A549 (cell line): ENCODE measurements at regions not wholly inside any gene's neighbourhood (a gene's known extent, or its start where the extent isn't known, plus 50 kb on each side); places are given as distances from the start of the nearest gene placed in this dataset.
"Not testable (repeated sequence)": the region's sequence is repeated elsewhere in the genome, so short reads cannot be mapped to it uniquely, and the experiment has no call there.

Experiments used
- ATAC-seq, 2 experiments: fragments of 200-7000 bp in 1 of 2; fragments of >200 bp in 1 of 2; cut with Nextera tagmentation in 1 of 2; cut with Tn5 transposase in 1 of 2; 3 replicates each; pipeline versions ENCODE4 v1.8.0 to v1.9.1; 2018 to 2020; ENCODE audit warnings: mild to moderate bottlenecking in 1 of 2, moderate library complexity in 1 of 2
- CTCF ChIA-PET: fragments of 300-600 bp; sonication (Branson Sonifier 250); formaldehyde crosslinking; extraction: SDS; loops from one replicate; lab custom pipeline; 2021; ENCODE audit warnings: antibody characterized with exemption, inconsistent platforms; lab: Yijun Ruan, JAX
- POLR2A ChIA-PET: fragments of 350-600 bp; formaldehyde crosslinking; extraction: SDS; loops from one replicate; lab custom pipeline; 2021; ENCODE audit warnings: antibody characterized with exemption, inconsistent platforms; lab: Yijun Ruan, JAX
- DNase-seq, 2 experiments: peaks; one replicate each; pipeline versions ENCODE4 v3.0.0 to v3.0.0-alpha.2; 2011 to 2016; ENCODE audit warnings: low read depth in 1 of 2, low spot score in 1 of 2
- FAIRE-seq: peaks from 2 replicates; lab custom pipeline; 2011; peaks lifted over from hg19 to GRCh38; lab: Jason Lieb, UNC
- H3K27ac ChIP-seq, 2 experiments: fragments of >200 bp; sonication (Bioruptor Twin); formaldehyde crosslinking; 3 replicates each; pipeline ENCODE4 v1.5.1; 2016 to 2017
- H3K4me1 ChIP-seq: fragments of >200 bp; sonication (Bioruptor Twin); formaldehyde crosslinking; 3 replicates; pipeline ENCODE4 v1.6.1; 2016
- H3K4me2 ChIP-seq: fragments of >200 bp; sonication (Bioruptor Twin); formaldehyde crosslinking; 3 replicates; pipeline ENCODE4 v1.6.1; 2016
- H3K4me3 ChIP-seq: fragments of >200 bp; sonication (Bioruptor Twin); formaldehyde crosslinking; 3 replicates; pipeline ENCODE4 v1.5.1; 2016
- H3K9me3 ChIP-seq: fragments of >200 bp; sonication (Bioruptor Twin); formaldehyde crosslinking; 3 replicates; pipeline ENCODE4 v1.6.1; 2016
- CHD4 ChIP-seq: fragments of 200-600 bp; sonication (generic); IDR thresholded peaks from 2 replicates; pipeline ENCODE4 v1.6.1; 2016; ENCODE audit warnings: antibody characterized with exemption, mild to moderate bottlenecking, borderline replicate concordance
- HDAC2 ChIP-seq: fragments of 200-600 bp; sonication (generic); IDR thresholded peaks from 2 replicates; pipeline ENCODE4 v1.6.1; 2016
- JUN ChIP-seq, 2 experiments: fragments of >200 bp; sonication (Bioruptor Twin); formaldehyde crosslinking; IDR thresholded peaks; 2 replicates in 1 of 2; 3 replicates in 1 of 2; pipeline ENCODE4 v1.6.1; 2016 to 2017
- KDM1A ChIP-seq: fragments of 200-600 bp; sonication (generic); IDR thresholded peaks from 2 replicates; pipeline ENCODE4 v1.6.1; 2016; ENCODE audit warnings: low read depth, mild to moderate bottlenecking
- KDM5A ChIP-seq: fragments of 200-600 bp; sonication (generic); IDR thresholded peaks from 2 replicates; pipeline ENCODE4 v1.6.1; 2016; ENCODE audit warnings: antibody characterized with exemption, mild to moderate bottlenecking
- MAFK ChIP-seq: fragments of 450-650 bp; IDR thresholded peaks from 2 replicates; pipeline ENCODE4 v1.6.1; 2014; ENCODE audit not compliant: partially characterized antibody
- MYC ChIP-seq: IDR thresholded peaks from 2 replicates; pipeline ENCODE4 v1.6.1; 2012; ENCODE audit warnings: mild to moderate bottlenecking, inconsistent platforms, low read length, improper control_type of control experiment, borderline replicate concordance
- PHF8 ChIP-seq: fragments of 200-600 bp; sonication (generic); IDR thresholded peaks from 2 replicates; pipeline ENCODE4 v1.6.1; 2016; ENCODE audit warnings: low read depth, mild to moderate bottlenecking, antibody characterized with exemption, moderate library complexity, borderline replicate concordance
- POLR2AphosphoS2 ChIP-seq: conservative IDR thresholded peaks from 2 replicates; pipeline ENCODE4 v1.6.1; 2012; ENCODE audit warnings: low read length, improper control_type of control experiment, inconsistent platforms
- RARB ChIP-seq: fragments of 250-450 bp; sonication (Bioruptor Pico); IDR thresholded peaks from 2 replicates; pipeline ENCODE4 v1.8.0; 2021; ENCODE audit warnings: mild to moderate bottlenecking, moderate library complexity
- RNF2 ChIP-seq: fragments of 200-600 bp; sonication (generic); IDR thresholded peaks from 2 replicates; pipeline ENCODE4 v1.6.1; 2016; ENCODE audit warnings: low read depth, mild to moderate bottlenecking, antibody characterized with exemption, moderate library complexity, borderline replicate concordance
- SMC3 ChIP-seq: fragments of >200 bp; sonication (Bioruptor Twin); formaldehyde crosslinking; IDR thresholded peaks from 3 replicates; pipeline ENCODE4 v1.6.1; 2018; ENCODE audit warnings: inconsistent platforms
- TFCP2L1 ChIP-seq: fragments of 250-450 bp; sonication (Bioruptor Pico); IDR thresholded peaks from 2 replicates; pipeline ENCODE4 v1.5.0; 2021; ENCODE audit warnings: mild to moderate bottlenecking
- ZNF302 ChIP-seq: fragments of 250-450 bp; sonication (Bioruptor Pico); IDR thresholded peaks from 2 replicates; pipeline ENCODE4 v1.9.0; 2021; ENCODE audit warnings: inconsistent platforms, mild to moderate bottlenecking, moderate library complexity
- WGBS: methylation state at CpG from one replicate; pipeline ENCODE4 v1.1.6; 2017; ENCODE audit errors: missing lambda C conversion rate; 5-methylcytosine and 5-hydroxymethylcytosine counted together
- TF ChIP-seq, protein P1 (sequence below): fragments of 450-650 bp; IDR thresholded peaks from 2 replicates; pipeline ENCODE4 v1.6.1; 2014; ENCODE audit warnings: antibody characterized with exemption
- TF ChIP-seq, protein P2 (sequence below): IDR thresholded peaks from 2 replicates; pipeline ENCODE4 v1.6.1; 2012
- TF ChIP-seq, protein P3 (sequence below): fragments of 250-450 bp; sonication (Bioruptor Pico); IDR thresholded peaks from 2 replicates; pipeline ENCODE4 v1.5.0; 2020; ENCODE audit warnings: low read depth, mild to moderate bottlenecking, moderate library complexity
- TF ChIP-seq, protein P4 (sequence below): fragments of >200 bp; sonication (Bioruptor Twin); formaldehyde crosslinking; IDR thresholded peaks from 3 replicates; pipeline ENCODE4 v1.5.1; 2016
- TF ChIP-seq, protein P5 (sequence below): fragments of 200-600 bp; sonication (generic); IDR thresholded peaks from 2 replicates; pipeline ENCODE4 v1.6.1; 2016; ENCODE audit warnings: antibody characterized with exemption, mild to moderate bottlenecking, moderate library complexity
- TF ChIP-seq, protein P6 (sequence below): fragments of >200 bp; sonication (Bioruptor Twin); formaldehyde crosslinking; IDR thresholded peaks from 3 replicates; pipeline ENCODE4 v1.6.1; 2016

DNA sequence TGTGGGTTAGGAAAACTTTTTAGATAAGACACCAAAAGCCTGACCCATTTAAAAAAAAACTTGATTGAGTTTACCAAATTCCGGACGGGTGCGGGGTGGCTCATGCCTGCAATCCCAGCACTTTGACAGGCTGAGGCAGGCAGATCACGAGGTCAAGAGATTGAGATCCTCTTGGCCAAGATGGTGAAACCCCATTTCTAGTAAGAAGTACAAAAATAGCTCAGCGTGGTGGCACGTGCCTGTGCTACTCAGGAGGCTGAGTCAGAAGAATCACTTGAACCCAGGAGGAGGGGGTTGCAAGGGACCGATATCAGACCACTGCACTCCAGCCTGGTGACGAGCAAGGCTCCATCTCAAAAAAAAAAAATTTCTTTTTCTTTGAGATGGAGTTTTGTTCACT, 307.8 kb upstream of the USP9Y start:
- FAIRE-seq, result no peak
- DNase-seq, result no peak
- WGBS, result 90% methylated on average over 8 of the region's 8 CpGs
- ChIA-PET POLR2A (no interaction called here), CTCF (no interaction called here)
- no peaks in the 10 kb centered on the region for H3K4me1 ChIP-seq
- no peaks in the 10 kb centered on the region for H3K9me3 ChIP-seq
- no peak for ATAC-seq
- H3K27ac ChIP-seq, result no peak overlapping the region
- H3K4me3 ChIP-seq, result no peak overlapping the region
- no peak overlapping the region for H3K4me2 ChIP-seq
- TF ChIP-seq SMC3 (no peak), ZNF302 (CRISPR knock-in tag) (no peak), JUN (IDR thresholded peaks at IDR 0.05) (no peak), PHF8 (no peak), KDM1A (no peak), RNF2 (no peak), CHD4 (no peak), KDM5A (no peak), MAFK (no peak), MYC (no peak), TFCP2L1 (CRISPR knock-in tag) (no peak), POLR2AphosphoS2 (no peak), RARB (no peak), HDAC2 (no peak)
- TF ChIP-seq, protein P1, sequence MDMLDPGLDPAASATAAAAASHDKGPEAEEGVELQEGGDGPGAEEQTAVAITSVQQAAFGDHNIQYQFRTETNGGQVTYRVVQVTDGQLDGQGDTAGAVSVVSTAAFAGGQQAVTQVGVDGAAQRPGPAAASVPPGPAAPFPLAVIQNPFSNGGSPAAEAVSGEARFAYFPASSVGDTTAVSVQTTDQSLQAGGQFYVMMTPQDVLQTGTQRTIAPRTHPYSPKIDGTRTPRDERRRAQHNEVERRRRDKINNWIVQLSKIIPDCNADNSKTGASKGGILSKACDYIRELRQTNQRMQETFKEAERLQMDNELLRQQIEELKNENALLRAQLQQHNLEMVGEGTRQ, result no peak
- TF ChIP-seq, protein P2, sequence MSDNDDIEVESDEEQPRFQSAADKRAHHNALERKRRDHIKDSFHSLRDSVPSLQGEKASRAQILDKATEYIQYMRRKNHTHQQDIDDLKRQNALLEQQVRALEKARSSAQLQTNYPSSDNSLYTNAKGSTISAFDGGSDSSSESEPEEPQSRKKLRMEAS, result no peak
- TF ChIP-seq, protein P3, sequence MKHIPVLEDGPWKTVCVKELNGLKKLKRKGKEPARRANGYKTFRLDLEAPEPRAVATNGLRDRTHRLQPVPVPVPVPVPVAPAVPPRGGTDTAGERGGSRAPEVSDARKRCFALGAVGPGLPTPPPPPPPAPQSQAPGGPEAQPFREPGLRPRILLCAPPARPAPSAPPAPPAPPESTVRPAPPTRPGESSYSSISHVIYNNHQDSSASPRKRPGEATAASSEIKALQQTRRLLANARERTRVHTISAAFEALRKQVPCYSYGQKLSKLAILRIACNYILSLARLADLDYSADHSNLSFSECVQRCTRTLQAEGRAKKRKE (CRISPR knock-in tag), result no peak
- TF ChIP-seq, protein P4, sequence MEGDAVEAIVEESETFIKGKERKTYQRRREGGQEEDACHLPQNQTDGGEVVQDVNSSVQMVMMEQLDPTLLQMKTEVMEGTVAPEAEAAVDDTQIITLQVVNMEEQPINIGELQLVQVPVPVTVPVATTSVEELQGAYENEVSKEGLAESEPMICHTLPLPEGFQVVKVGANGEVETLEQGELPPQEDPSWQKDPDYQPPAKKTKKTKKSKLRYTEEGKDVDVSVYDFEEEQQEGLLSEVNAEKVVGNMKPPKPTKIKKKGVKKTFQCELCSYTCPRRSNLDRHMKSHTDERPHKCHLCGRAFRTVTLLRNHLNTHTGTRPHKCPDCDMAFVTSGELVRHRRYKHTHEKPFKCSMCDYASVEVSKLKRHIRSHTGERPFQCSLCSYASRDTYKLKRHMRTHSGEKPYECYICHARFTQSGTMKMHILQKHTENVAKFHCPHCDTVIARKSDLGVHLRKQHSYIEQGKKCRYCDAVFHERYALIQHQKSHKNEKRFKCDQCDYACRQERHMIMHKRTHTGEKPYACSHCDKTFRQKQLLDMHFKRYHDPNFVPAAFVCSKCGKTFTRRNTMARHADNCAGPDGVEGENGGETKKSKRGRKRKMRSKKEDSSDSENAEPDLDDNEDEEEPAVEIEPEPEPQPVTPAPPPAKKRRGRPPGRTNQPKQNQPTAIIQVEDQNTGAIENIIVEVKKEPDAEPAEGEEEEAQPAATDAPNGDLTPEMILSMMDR, result no peak
- TF ChIP-seq, protein P5, sequence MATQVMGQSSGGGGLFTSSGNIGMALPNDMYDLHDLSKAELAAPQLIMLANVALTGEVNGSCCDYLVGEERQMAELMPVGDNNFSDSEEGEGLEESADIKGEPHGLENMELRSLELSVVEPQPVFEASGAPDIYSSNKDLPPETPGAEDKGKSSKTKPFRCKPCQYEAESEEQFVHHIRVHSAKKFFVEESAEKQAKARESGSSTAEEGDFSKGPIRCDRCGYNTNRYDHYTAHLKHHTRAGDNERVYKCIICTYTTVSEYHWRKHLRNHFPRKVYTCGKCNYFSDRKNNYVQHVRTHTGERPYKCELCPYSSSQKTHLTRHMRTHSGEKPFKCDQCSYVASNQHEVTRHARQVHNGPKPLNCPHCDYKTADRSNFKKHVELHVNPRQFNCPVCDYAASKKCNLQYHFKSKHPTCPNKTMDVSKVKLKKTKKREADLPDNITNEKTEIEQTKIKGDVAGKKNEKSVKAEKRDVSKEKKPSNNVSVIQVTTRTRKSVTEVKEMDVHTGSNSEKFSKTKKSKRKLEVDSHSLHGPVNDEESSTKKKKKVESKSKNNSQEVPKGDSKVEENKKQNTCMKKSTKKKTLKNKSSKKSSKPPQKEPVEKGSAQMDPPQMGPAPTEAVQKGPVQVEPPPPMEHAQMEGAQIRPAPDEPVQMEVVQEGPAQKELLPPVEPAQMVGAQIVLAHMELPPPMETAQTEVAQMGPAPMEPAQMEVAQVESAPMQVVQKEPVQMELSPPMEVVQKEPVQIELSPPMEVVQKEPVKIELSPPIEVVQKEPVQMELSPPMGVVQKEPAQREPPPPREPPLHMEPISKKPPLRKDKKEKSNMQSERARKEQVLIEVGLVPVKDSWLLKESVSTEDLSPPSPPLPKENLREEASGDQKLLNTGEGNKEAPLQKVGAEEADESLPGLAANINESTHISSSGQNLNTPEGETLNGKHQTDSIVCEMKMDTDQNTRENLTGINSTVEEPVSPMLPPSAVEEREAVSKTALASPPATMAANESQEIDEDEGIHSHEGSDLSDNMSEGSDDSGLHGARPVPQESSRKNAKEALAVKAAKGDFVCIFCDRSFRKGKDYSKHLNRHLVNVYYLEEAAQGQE, result no peak
- TF ChIP-seq, protein P6, sequence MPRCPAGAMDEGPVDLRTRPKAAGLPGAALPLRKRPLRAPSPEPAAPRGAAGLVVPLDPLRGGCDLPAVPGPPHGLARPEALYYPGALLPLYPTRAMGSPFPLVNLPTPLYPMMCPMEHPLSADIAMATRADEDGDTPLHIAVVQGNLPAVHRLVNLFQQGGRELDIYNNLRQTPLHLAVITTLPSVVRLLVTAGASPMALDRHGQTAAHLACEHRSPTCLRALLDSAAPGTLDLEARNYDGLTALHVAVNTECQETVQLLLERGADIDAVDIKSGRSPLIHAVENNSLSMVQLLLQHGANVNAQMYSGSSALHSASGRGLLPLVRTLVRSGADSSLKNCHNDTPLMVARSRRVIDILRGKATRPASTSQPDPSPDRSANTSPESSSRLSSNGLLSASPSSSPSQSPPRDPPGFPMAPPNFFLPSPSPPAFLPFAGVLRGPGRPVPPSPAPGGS, result no peak

DNA sequence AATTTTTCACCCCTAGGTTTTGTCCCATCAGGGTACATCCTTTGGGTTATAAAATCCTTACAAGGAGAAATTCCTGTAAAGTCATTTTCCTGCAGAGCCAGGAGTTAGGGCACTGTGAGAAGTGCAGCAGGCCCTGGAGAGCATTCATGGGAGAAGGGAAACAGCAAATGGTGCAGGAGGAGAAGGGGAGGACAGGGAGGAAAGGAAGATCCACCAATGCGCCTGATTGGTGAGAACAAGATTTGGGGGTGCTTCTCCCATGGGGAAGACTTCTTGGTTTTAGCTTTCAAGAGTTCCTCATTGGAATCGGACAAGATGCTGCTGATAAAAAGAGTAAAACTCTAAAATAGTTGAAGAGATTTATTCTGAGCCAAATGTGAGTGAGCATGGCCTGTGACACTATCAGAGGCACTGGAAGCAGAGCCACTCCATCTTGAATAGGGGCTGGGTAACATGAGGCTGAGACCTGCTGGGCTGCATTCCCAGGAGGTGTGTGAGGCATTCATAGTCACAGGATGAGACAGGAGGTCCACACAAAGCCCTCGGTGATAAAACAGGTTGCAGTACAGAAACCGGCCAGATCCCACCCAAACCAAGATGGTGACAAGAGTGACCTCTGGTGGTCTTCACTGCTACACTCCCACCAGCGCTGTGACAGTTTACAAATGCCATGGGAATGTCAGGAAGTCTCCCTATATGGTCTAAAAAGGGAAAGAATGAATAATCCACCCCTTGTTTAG, 305.5 kb upstream of the USP9Y start:
- CTCF ChIA-PET, H3K4me2 ChIP-seq, H3K4me1 ChIP-seq, DNase-seq, H3K27ac ChIP-seq, H3K4me3 ChIP-seq, H3K9me3 ChIP-seq, POLR2A ChIA-PET, FAIRE-seq: not testable (repeated sequence)
- 54% methylated on average over 4 of the region's 5 CpGs for WGBS
- ATAC-seq, result peak in 1 of 2 experiments; percentile 36; a peak in 1 of 6 replicates
